ENCODE measurements at regions not wholly inside any gene's neighbourhood (a gene's known extent, or its start where the extent isn't known, plus 50 kb on each side); places are given as distances from the start of the nearest gene placed in this dataset.

GRCh38 chr7:52711951-52712350 lies 323.5 kb upstream of the POM121L12 start:
- Mint-ChIP-seq H3K9me3 (ENCODE audit: low read depth) (peaks cover 15% of the 10 kb centered on the region), H3K36me3 (ENCODE audit: low read depth) (no peaks in the 10 kb centered on the region), H3K4me1 (ENCODE audit: low read depth) (no peaks in the 10 kb centered on the region), H3K27ac (ENCODE audit: unreplicated experiment) (no peak overlapping the region), H3K27me3 (ENCODE audit: low read depth) (no peaks in the 10 kb centered on the region), H3K4me3 (ENCODE audit: unreplicated experiment) (no peak overlapping the region)
- TF ChIP-seq CTCF (IDR thresholded peaks at IDR 0.05), result no peak
- DNase-seq (ENCODE audit: low spot score), result no peak

- H3K4me3 Mint-ChIP-seq (ENCODE audit: unreplicated experiment), result no peak overlapping the region
- no peak overlapping the region for H3K27ac Mint-ChIP-seq (ENCODE audit: unreplicated experiment)
- no peaks in the 10 kb centered on the region for H3K27me3 Mint-ChIP-seq (ENCODE audit: low read depth)
- peaks cover 15% of the 10 kb centered on the region for H3K9me3 Mint-ChIP-seq (ENCODE audit: low read depth)
- TF ChIP-seq CTCF (IDR thresholded peaks at IDR 0.05), result no peak
- no peaks in the 10 kb centered on the region for H3K4me1 Mint-ChIP-seq (ENCODE audit: low read depth)
- H3K36me3 Mint-ChIP-seq (ENCODE audit: low read depth), result no peaks in the 10 kb centered on the region
- no peak for DNase-seq (ENCODE audit: low spot score)
These were observed 326.6 kb upstream of the POM121L12 start for GRCh38 chr7:52708846-52709245.

- H3K4me1 Mint-ChIP-seq (ENCODE audit: low read depth), result no peaks in the 10 kb centered on the region
- DNase-seq (ENCODE audit: low spot score), result no peak
- no peak overlapping the region for H3K27ac Mint-ChIP-seq (ENCODE audit: unreplicated experiment)
- peaks cover 2% of the 10 kb centered on the region for H3K27me3 Mint-ChIP-seq (ENCODE audit: low read depth)
- H3K4me3 Mint-ChIP-seq (ENCODE audit: unreplicated experiment), result no peak overlapping the region
- peaks cover 4% of the 10 kb centered on the region for H3K9me3 Mint-ChIP-seq (ENCODE audit: low read depth)
- no peak for TF ChIP-seq CTCF (IDR thresholded peaks at IDR 0.05)
- no peaks in the 10 kb centered on the region for H3K36me3 Mint-ChIP-seq (ENCODE audit: low read depth)
These were observed 329.7 kb upstream of the POM121L12 start for GRCh38 chr7:52705768-52706167.

GRCh38 chr7:52700349-52700748 lies 335.1 kb upstream of the POM121L12 start:
- no peak for TF ChIP-seq CTCF (IDR thresholded peaks at IDR 0.05)
- DNase-seq (ENCODE audit: low spot score), result no peak
- Mint-ChIP-seq H3K4me1 (ENCODE audit: low read depth) (no peaks in the 10 kb centered on the region), H3K27ac (ENCODE audit: unreplicated experiment) (no peak overlapping the region), H3K36me3 (ENCODE audit: low read depth) (no peaks in the 10 kb centered on the region), H3K27me3 (ENCODE audit: low read depth) (peaks cover 2% of the 10 kb centered on the region), H3K4me3 (ENCODE audit: unreplicated experiment) (no peak overlapping the region), H3K9me3 (ENCODE audit: low read depth) (peaks cover 6% of the 10 kb centered on the region)

GRCh38 chr7:52695973-52696595 lies 339.3 kb upstream of the POM121L12 start:
- Mint-ChIP-seq H3K27me3 (ENCODE audit: low read depth) (no peaks in the 10 kb centered on the region), H3K9me3 (ENCODE audit: low read depth) (peaks cover 6% of the 10 kb centered on the region), H3K4me1 (ENCODE audit: low read depth) (no peaks in the 10 kb centered on the region), H3K36me3 (ENCODE audit: low read depth) (no peaks in the 10 kb centered on the region), H3K27ac (ENCODE audit: unreplicated experiment) (no peak overlapping the region), H3K4me3 (ENCODE audit: unreplicated experiment) (no peak overlapping the region)
- no peak for TF ChIP-seq CTCF (IDR thresholded peaks at IDR 0.05)
- DNase-seq (ENCODE audit: low spot score), result no peak

Measured in chondrocyte (in vitro differentiated cells).